AG04450 (cell line): ENCODE measurements at regions not wholly inside any gene's neighbourhood (a gene's known extent, or its start where the extent isn't known, plus 50 kb on each side); places are given as distances from the start of the nearest gene placed in this dataset.

ENCODE experiments used
- CTCF ChIA-PET: fragments of 300-600, 350-600 bp; formaldehyde crosslinking; extraction: SDS; loops from one replicate; lab custom pipeline; 2022; ENCODE audit warnings: antibody characterized with exemption, inconsistent platforms; lab: Charles Lee
- POLR2A ChIA-PET: fragments of 350-600 bp; formaldehyde crosslinking; extraction: SDS; loops from one replicate; lab custom pipeline; 2021; ENCODE audit warnings: antibody characterized with exemption, inconsistent platforms; lab: Yijun Ruan, JAX
- DNase-seq: peaks from one replicate; pipeline ENCODE4 v3.0.0-alpha.2; 2011; ENCODE audit warnings: low read depth, low spot score
- H3K27ac ChIP-seq: one replicate; pipeline ENCODE4 v1.5.1; 2012; ENCODE audit warnings: low read depth, low read length, control low read depth
- H3K27me3 ChIP-seq: one replicate; pipeline ENCODE4 v1.6.0; 2012; ENCODE audit warnings: low read length; ENCODE audit not compliant: control insufficient read depth, insufficient read depth
- H3K4me3 ChIP-seq: 2 replicates; pipeline ENCODE4 v1.5.1; 2011; ENCODE audit warnings: mild to moderate bottlenecking, low read depth, low read length, control low read depth
- H3K9me3 ChIP-seq: 2 replicates; pipeline ENCODE4 v1.5.1; 2012; ENCODE audit warnings: low read length; ENCODE audit not compliant: control insufficient read depth, insufficient read depth
- TF ChIP-seq, protein P1 (sequence below): IDR thresholded peaks from 2 replicates; pipeline ENCODE4 v1.5.1; 2011; ENCODE audit warnings: low read depth, low read length, control low read depth, inconsistent platforms

GRCh38 chr1:58331156-58331555 lies 215.4 kb downstream of the OMA1 start:
- Histone ChIP-seq H3K27ac (no peak overlapping the region), H3K27me3 (no peaks in the 10 kb centered on the region), H3K4me3 (no peak overlapping the region), H3K9me3 (no peaks in the 10 kb centered on the region)
- DNase-seq = no peak
- CTCF ChIA-PET = no interaction called here
- TF ChIP-seq, protein P1, sequence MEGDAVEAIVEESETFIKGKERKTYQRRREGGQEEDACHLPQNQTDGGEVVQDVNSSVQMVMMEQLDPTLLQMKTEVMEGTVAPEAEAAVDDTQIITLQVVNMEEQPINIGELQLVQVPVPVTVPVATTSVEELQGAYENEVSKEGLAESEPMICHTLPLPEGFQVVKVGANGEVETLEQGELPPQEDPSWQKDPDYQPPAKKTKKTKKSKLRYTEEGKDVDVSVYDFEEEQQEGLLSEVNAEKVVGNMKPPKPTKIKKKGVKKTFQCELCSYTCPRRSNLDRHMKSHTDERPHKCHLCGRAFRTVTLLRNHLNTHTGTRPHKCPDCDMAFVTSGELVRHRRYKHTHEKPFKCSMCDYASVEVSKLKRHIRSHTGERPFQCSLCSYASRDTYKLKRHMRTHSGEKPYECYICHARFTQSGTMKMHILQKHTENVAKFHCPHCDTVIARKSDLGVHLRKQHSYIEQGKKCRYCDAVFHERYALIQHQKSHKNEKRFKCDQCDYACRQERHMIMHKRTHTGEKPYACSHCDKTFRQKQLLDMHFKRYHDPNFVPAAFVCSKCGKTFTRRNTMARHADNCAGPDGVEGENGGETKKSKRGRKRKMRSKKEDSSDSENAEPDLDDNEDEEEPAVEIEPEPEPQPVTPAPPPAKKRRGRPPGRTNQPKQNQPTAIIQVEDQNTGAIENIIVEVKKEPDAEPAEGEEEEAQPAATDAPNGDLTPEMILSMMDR = no peak
- POLR2A ChIA-PET = no interaction called here

DNA sequence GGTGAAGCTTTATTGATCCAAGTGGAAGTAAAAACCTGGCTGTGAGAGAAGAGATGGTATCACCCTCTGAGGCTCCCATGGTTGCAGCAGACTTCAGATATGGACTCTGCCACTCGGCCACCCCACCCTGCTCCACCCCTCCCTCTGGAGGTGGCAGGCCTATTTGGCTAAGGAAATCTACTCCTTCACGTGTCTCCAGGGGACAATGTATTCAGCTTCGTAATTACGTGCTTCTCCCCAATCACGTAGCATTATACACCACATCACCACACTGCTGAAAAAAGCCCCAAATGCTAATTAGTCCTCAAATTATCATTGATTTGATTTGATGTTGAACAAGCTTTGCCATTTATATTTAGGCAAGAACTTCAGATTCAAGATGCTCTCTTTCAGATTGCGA lies 220.7 kb downstream of the OMA1 start:
- Histone ChIP-seq H3K9me3 (peaks cover 3% of the 10 kb centered on the region; the same call in 1 of the 2 replicates), H3K4me3 (no peak overlapping the region), H3K27ac (no peak overlapping the region), H3K27me3 (no peaks in the 10 kb centered on the region)
- DNase-seq = no peak
- CTCF ChIA-PET = no interaction called here
- TF ChIP-seq, protein P1 = no peak
- POLR2A ChIA-PET = no interaction called here

DNA sequence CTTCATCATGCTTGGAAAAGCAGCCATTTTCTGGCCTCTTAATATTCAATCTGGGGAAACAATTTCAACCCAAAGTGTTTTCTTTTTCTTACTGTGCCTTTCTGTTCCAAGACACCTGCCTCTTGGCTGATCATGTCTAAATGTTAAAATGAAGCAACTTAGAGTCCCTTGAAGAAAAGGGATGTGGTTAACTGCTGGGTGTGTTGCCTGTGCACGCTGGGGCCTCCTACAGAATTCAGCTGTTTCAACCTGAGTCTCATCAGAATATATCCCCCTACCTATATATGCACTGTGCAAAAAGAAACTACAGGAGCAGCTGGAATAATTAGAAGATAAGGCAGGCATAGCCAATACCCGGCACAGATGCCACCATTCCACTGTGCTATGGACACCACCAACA lies 222.0 kb downstream of the OMA1 start:
- ChIA-PET CTCF (no interaction called here), POLR2A (no interaction called here)
- peaks cover 3% of the 10 kb centered on the region; the same call in 1 of the 2 replicates for H3K9me3 ChIP-seq
- no peak for DNase-seq
- H3K27me3 ChIP-seq = no peaks in the 10 kb centered on the region
- no peak overlapping the region for H3K27ac ChIP-seq
- H3K4me3 ChIP-seq = no peak overlapping the region
- TF ChIP-seq, protein P1 = no peak

DNA sequence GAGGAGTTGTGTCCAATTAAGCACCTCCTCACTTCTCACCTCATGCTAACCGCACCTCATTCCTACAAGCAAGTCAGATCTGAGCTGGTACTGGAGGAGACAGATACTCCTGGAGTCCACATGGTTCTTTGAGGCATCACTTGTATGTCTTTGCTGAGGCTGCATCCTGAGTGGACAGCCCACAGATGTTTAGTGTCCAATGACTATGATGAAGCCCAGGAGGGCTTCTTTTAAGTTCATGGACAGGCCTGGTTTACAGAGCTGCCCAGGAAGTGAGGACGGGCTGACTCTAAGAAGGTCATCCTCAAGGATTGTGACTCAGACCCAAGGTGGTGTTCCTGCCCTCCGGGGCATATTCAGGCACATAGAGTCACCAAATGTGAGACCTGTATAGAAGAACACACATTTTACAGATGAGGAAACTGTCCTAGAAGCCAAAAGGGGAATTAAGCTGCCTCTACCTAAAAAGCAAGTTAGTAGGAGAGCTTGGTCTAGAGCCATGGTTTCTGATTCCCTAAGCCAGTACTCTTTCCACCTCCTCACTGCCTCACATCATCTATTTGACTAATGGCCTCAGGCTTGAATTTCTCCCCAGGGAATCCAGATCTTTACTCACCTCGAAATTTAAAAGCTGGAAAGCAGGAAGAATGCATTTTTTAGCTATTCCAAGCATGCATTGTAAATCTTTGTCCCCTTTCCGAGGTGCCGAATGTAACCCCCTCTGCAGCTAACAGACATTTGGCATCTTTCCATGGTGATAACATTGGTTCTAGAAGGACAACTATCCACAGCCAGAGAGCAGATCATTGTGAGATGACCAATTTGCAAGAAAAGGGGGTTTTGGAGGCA lies 228.1 kb downstream of the OMA1 start:
- Histone ChIP-seq H3K9me3 (peaks cover 3% of the 10 kb centered on the region; the same call in 1 of the 2 replicates), H3K27ac (no peak overlapping the region), H3K27me3 (no peaks in the 10 kb centered on the region), H3K4me3 (no peak overlapping the region)
- TF ChIP-seq, protein P1 = no peak
- CTCF ChIA-PET = no interaction called here
- DNase-seq = no peak
- POLR2A ChIA-PET = no interaction called here

DNA sequence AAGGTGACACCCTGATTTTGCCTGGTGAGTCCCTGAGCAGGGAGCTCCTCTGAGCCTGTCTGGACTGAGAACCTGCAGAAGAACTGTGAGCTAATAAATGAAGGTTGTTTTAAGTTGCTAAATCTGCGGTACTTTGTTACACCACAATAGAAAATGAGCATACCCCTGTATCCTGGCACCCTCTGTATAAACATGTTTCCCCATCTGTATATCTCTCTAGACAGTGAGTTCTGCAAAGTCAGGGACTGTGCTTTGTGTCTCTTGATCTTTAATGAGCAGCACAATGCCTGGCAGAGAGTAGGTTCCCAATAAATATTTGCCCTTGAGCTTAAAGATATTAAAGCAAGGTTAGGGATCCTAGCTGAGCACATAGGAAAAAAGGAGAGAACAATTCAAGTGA lies 228.8 kb downstream of the OMA1 start:
- Histone ChIP-seq H3K27ac (no peak overlapping the region), H3K27me3 (no peaks in the 10 kb centered on the region), H3K4me3 (no peak overlapping the region), H3K9me3 (peaks cover 3% of the 10 kb centered on the region; the same call in 1 of the 2 replicates)
- DNase-seq = no peak
- CTCF ChIA-PET = no interaction called here
- POLR2A ChIA-PET = no interaction called here
- TF ChIP-seq, protein P1 = no peak
